ENCODE measurements at regions not wholly inside any gene's neighbourhood (a gene's known extent, or its start where the extent isn't known, plus 50 kb on each side); places are given as distances from the start of the nearest gene placed in this dataset.

DNA sequence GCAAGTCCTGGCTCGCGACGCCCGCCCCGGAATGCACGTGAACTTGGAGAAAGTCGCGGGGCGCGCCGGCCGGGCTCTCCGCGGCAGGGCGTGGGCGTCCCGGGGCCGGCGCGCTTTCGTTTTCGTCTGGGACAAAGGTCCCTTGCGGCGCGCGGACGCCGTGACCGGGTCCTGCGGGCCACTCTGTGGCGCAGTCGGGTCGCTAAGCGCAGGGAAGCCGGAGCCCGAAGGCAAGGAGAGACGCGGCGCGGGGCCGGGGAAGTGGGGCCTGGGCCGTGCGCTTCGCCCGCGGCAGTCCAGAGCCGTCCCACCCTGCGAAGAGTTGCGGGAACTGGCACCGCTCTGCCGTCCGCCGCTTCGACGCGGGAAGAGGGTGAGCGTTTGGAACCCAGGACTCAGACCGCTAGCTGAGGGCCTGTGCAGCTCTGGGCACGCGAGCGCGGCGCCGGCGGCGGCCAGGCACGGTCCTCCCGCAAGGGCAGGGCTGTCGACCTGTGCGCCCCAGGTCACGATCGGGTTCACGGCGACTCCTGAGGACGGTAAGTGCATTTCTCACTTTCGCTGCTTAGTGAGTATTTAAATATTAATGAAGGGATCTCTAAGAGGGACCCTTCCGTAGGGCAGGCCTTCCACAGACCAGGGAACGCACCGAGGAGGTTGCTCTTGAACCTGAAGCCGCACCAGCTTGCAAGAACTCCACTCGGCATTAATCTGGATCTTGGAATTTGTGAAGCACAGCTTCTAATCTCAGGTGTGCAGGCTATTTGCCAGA lies 78.0 kb upstream of the PPARA start:
- TF ChIP-seq, protein P1, sequence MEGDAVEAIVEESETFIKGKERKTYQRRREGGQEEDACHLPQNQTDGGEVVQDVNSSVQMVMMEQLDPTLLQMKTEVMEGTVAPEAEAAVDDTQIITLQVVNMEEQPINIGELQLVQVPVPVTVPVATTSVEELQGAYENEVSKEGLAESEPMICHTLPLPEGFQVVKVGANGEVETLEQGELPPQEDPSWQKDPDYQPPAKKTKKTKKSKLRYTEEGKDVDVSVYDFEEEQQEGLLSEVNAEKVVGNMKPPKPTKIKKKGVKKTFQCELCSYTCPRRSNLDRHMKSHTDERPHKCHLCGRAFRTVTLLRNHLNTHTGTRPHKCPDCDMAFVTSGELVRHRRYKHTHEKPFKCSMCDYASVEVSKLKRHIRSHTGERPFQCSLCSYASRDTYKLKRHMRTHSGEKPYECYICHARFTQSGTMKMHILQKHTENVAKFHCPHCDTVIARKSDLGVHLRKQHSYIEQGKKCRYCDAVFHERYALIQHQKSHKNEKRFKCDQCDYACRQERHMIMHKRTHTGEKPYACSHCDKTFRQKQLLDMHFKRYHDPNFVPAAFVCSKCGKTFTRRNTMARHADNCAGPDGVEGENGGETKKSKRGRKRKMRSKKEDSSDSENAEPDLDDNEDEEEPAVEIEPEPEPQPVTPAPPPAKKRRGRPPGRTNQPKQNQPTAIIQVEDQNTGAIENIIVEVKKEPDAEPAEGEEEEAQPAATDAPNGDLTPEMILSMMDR (IDR thresholded peaks at IDR 0.05) = no peak
- no peak for TF ChIP-seq POLR2A (IDR thresholded peaks at IDR 0.05)

Measured in thyroid gland (tissue), 4 donors.